ENCODE measurements at regions not wholly inside any gene's neighbourhood (a gene's known extent, or its start where the extent isn't known, plus 50 kb on each side); places are given as distances from the start of the nearest gene placed in this dataset.

DNA sequence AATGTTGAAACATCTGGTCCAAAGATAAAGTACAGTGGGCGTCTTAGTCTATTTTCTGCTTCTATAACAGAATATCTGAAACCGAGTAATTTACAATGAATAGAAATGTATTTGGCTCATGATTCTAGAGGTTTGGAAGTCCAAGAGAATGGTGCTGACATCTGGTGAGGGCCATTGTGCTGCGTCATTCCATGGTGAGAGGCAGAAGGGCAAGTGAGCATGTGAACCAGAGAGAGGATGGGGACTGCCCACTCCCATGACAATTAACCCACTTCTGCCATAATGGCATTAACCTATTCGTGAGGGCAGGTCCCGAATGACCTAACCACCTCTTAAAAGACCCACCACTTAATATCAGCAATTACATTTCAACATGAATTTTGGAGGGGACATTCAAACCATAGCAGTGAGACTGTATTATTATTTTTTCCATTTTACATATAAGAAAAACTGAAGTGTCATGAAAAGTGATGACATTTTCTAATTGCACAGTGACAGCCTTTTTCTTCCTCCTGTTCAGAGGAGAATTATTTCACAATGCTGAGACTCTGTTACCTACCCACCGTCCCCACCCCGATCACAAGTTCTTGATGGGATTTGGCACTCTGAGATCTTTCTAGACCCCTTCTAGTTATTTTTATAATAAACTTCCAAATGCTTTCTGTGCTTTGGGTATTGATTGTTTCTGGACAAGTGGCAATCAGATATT lies 238.8 kb downstream of the RPLP1 start:
- TF ChIP-seq CTCF (IDR thresholded peaks at IDR 0.05; ENCODE audit: low read length) (no peak), EZH2 (optimal IDR thresholded peaks at IDR 0.05; ENCODE audit: low read depth, low read length) (no peak)

Data from MM.1S (cell line).